HEK293 (cell line): ENCODE measurements at regions not wholly inside any gene's neighbourhood (a gene's known extent, or its start where the extent isn't known, plus 50 kb on each side); places are given as distances from the start of the nearest gene placed in this dataset.

Source experiments
- CTCF ChIP-seq: fragments of 450-650 bp; formaldehyde crosslinking; IDR thresholded peaks from 2 replicates; pipeline ENCODE4 v1.5.1; 2016; ENCODE audit warnings: missing biosample characterization, missing genetic modification characterization
- ELK4 ChIP-seq: IDR thresholded peaks from 2 replicates; pipeline ENCODE4 v1.6.1; 2011; ENCODE audit warnings: mild to moderate bottlenecking, low read depth, low read length, borderline replicate concordance
- IKZF3 ChIP-seq: fragments of 450-650 bp; IDR thresholded peaks from 2 replicates; pipeline ENCODE4 v1.5.0; 2018; ENCODE audit warnings: missing biosample characterization, mild to moderate bottlenecking, missing genetic modification characterization, moderate library complexity
- REST ChIP-seq: fragments of 450-650 bp; formaldehyde crosslinking; IDR thresholded peaks from 2 replicates; pipeline ENCODE4 v1.5.1; 2016; ENCODE audit warnings: missing biosample characterization, missing genetic modification characterization
- ZBTB1 ChIP-seq: fragments of 450-650 bp; formaldehyde crosslinking; IDR thresholded peaks from 2 replicates; pipeline ENCODE4 v1.5.1; 2016; ENCODE audit warnings: missing biosample characterization, missing genetic modification characterization
- ZBTB7A ChIP-seq: fragments of 450-650 bp; formaldehyde crosslinking; IDR thresholded peaks from 2 replicates; pipeline ENCODE4 v1.5.1; 2016; ENCODE audit warnings: low read depth, missing biosample characterization, missing genetic modification characterization
- ZNF175 ChIP-seq: fragments of 450-650 bp; formaldehyde crosslinking; IDR thresholded peaks from 2 replicates; pipeline ENCODE4 v1.5.1; 2016; ENCODE audit warnings: missing biosample characterization, missing genetic modification characterization
- ZNF24 ChIP-seq: fragments of 450-650 bp; formaldehyde crosslinking; IDR thresholded peaks from 2 replicates; pipeline ENCODE4 v1.5.1; 2016; ENCODE audit warnings: missing biosample characterization, missing genetic modification characterization
- ZNF274 ChIP-seq, 2 experiments: fragments of 200-500 bp in 1 of 2; fragments of 450-650 bp in 1 of 2; sonication (Bioruptor generic) in 1 of 2; formaldehyde crosslinking in 1 of 2; IDR thresholded peaks; 2 replicates each; pipeline versions ENCODE4 v1.5.1 to v1.6.1; 2014 to 2016; ENCODE audit warnings: borderline replicate concordance in 1 of 2, inconsistent platforms in 1 of 2, low read length in 1 of 2, missing biosample characterization in 1 of 2, missing genetic modification characterization in 1 of 2
- ZNF302 ChIP-seq: fragments of 450-650 bp; formaldehyde crosslinking; IDR thresholded peaks from 2 replicates; pipeline ENCODE4 v1.5.1; 2016; ENCODE audit warnings: missing biosample characterization, missing genetic modification characterization, low read depth
- ZNF398 ChIP-seq: fragments of 450-650 bp; formaldehyde crosslinking; IDR thresholded peaks from 2 replicates; pipeline ENCODE4 v1.5.1; 2017; ENCODE audit warnings: missing biosample characterization, missing genetic modification characterization
- ZNF513 ChIP-seq: fragments of 450-650 bp; IDR thresholded peaks from 2 replicates; pipeline ENCODE4 v1.5.1; 2018; ENCODE audit warnings: missing biosample characterization, missing genetic modification characterization
- ZNF549 ChIP-seq: fragments of 450-650 bp; IDR thresholded peaks from 2 replicates; pipeline ENCODE4 v1.5.1; 2018; ENCODE audit warnings: missing biosample characterization, missing genetic modification characterization, mild to moderate bottlenecking, inconsistent platforms, moderate library complexity

GRCh38 chr16:86357950-86358349, 152.4 kb upstream of the FOXF1 start:
- TF ChIP-seq CTCF (tag by site-specific recombination) (no peak), ZNF549 (tag by site-specific recombination) (no peak), REST (tag by site-specific recombination) (no peak), ZNF274 (IDR thresholded peaks at IDR 0.05; ENCODE audit: low read length) (no peak), ZNF274 (tag by site-specific recombination; IDR thresholded peaks at IDR 0.05; ENCODE audit: borderline replicate concordance) (no peak), ZNF513 (no peak), ZBTB7A (tag by site-specific recombination) (no peak), IKZF3 (no peak), ZBTB1 (tag by site-specific recombination) (no peak), ELK4 (no peak), ZNF175 (tag by site-specific recombination) (no peak), ZNF24 (tag by site-specific recombination) (no peak), ZNF302 (tag by site-specific recombination) (no peak), ZNF398 (tag by site-specific recombination) (no peak)
